ENCODE measurements at regions not wholly inside any gene's neighbourhood (a gene's known extent, or its start where the extent isn't known, plus 50 kb on each side); places are given as distances from the start of the nearest gene placed in this dataset.

DNA sequence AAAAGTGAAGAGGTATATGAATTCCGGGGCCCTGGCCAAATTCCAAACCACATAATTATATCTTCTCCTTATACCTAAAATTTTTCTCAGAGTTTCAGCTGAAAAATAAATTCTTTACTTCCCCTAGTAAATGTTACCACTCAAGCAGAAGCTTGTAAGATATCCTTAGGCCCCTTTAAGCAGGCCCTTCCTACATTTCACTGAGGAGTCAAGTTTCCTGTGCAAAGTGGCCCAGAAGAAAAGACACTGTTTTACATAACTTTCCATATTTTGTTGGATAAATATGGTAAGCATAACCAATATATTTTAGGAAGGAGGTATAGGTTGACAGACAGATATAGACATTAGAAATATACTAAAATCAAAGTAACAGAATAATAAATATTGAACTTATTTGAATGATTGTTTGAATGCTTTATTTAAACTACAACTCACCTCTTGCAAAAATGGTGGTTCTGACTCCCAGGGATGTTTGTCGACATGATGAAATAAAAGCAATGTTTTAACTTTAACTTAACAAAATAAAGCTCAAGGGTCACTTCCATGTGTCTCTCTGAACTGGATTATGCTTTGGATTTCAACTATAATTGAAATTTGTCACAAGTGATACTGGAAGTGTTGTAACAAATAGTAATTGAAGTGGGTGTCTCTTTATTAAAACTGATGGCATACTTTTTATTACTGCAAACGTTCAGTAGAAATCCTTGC is 141.2 kb downstream of the SPRY2 start:
- no peak overlapping the region for H3K27ac Mint-ChIP-seq
- WGBS (ENCODE audit: extremely low coverage, insufficient read length, low lambda C conversion rate): no CpG with 5 or more reads among the region's 3 CpGs
- TF ChIP-seq, protein P1, sequence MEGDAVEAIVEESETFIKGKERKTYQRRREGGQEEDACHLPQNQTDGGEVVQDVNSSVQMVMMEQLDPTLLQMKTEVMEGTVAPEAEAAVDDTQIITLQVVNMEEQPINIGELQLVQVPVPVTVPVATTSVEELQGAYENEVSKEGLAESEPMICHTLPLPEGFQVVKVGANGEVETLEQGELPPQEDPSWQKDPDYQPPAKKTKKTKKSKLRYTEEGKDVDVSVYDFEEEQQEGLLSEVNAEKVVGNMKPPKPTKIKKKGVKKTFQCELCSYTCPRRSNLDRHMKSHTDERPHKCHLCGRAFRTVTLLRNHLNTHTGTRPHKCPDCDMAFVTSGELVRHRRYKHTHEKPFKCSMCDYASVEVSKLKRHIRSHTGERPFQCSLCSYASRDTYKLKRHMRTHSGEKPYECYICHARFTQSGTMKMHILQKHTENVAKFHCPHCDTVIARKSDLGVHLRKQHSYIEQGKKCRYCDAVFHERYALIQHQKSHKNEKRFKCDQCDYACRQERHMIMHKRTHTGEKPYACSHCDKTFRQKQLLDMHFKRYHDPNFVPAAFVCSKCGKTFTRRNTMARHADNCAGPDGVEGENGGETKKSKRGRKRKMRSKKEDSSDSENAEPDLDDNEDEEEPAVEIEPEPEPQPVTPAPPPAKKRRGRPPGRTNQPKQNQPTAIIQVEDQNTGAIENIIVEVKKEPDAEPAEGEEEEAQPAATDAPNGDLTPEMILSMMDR (conservative IDR thresholded peaks at IDR 0.05): no peak

More for the DNA sequence above, 141.2 kb downstream of the SPRY2 start:
- Histone ChIP-seq H3K27me3 (ENCODE audit: insufficient read depth, low read length) (no peaks in the 10 kb centered on the region), H3K79me2 (ENCODE audit: insufficient read depth, low read length) (no peaks in the 10 kb centered on the region), H3K9me3 (ENCODE audit: control insufficient read depth, low read depth, low read length) (no peaks in the 10 kb centered on the region), H2BK12ac (ENCODE audit: insufficient read length, low read depth, low read length) (no peak overlapping the region), H4K20me1 (ENCODE audit: control insufficient read depth, insufficient read depth, insufficient read length) (no peaks in the 10 kb centered on the region), H4K91ac (ENCODE audit: insufficient read length, low read depth, low read length) (no peak overlapping the region), H3K4me2 (ENCODE audit: insufficient read depth, insufficient read length, low read length) (no peak overlapping the region), H2AK5ac (ENCODE audit: insufficient read length, low read length) (no peak overlapping the region), H3K23me2 (ENCODE audit: insufficient read length, low read depth, low read length, poor library complexity, severe bottlenecking) (no peaks in the 10 kb centered on the region), H3K18ac (ENCODE audit: insufficient read length, low read depth, low read length) (no peak overlapping the region), H3K14ac (ENCODE audit: insufficient read depth, low read length) (no peak overlapping the region), H2BK120ac (ENCODE audit: low read depth, low read length, poor library complexity, severe bottlenecking) (no peak overlapping the region), H2BK5ac (ENCODE audit: insufficient read length, low read length) (no peak overlapping the region), H4K5ac (ENCODE audit: insufficient read length, low read depth, low read length) (no peak overlapping the region), H3T11ph (ENCODE audit: low read length) (no peak overlapping the region), H3K9ac (ENCODE audit: extremely low read depth, insufficient read length, low read length) (no peak overlapping the region), H2BK20ac (ENCODE audit: low read depth, low read length, poor library complexity, severe bottlenecking) (no peak overlapping the region), H3K4ac (ENCODE audit: low read depth, low read length) (no peak overlapping the region), H3K23ac (ENCODE audit: insufficient read length, low read depth, low read length) (no peak overlapping the region), H3K27ac (ENCODE audit: insufficient read length, low read depth, low read length) (no peak overlapping the region), H2BK15ac (ENCODE audit: low read depth, low read length) (no peak overlapping the region), H3K56ac (ENCODE audit: insufficient read length, low read depth, low read length) (no peak overlapping the region), H3K79me1 (ENCODE audit: insufficient read depth, low read depth, low read length, poor library complexity, severe bottlenecking) (no peaks in the 10 kb centered on the region), H4K8ac (replicated peaks; ENCODE audit: insufficient read length, low read depth, low read length) (no peak overlapping the region), H3K4me1 (ENCODE audit: insufficient read depth, low read length) (no peaks in the 10 kb centered on the region), H2AFZ (ENCODE audit: low read length) (no peak overlapping the region)
- no peak for DNase-seq
- Mint-ChIP-seq H3K4me1 (peaks cover 2 to 10% of the 10 kb centered on the region in 2 experiments; a peak in 2 of 4 replicates), H3K4me3 (no peak overlapping the region), H3K9me3 (peaks cover 0 to 2% of the 10 kb centered on the region in 2 experiments; a peak in 1 of 5 replicates), H3K27me3 (ENCODE audit: low read depth) (no peaks in the 10 kb centered on the region), H3K36me3 (ENCODE audit: insufficient read depth in 1 of 3, low read depth in 3 of 3) (no peaks in the 10 kb centered on the region)
